ENCODE measurements at regions not wholly inside any gene's neighbourhood (a gene's known extent, or its start where the extent isn't known, plus 50 kb on each side); places are given as distances from the start of the nearest gene placed in this dataset.

DNA sequence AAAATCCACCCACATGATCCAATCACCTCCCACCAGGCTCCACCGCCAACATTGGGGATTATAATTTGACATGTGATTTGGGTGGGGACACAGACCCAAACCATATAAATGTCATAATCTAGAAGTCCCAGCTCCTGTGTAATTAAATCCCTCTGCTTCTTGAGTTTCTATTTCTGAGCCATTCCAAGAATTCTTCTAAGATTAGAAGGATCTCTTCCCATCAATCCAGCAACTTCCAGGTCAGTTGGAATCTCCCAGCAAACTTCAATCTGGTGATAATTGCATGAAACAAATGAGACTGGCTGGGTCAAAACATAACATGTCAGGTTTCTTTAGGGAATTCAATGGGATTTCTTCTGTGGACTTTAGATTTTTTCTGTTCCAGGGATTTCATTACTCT, 127.8 kb upstream of the CDH5 start:
- Mint-ChIP-seq H3K4me3 (no peak overlapping the region), H3K4me1 (no peaks in the 10 kb centered on the region), H3K27me3 (peaks cover 39% of the 10 kb centered on the region), H3K27ac (no peak overlapping the region), H3K36me3 (ENCODE audit: low read depth) (no peaks in the 10 kb centered on the region)
- no peaks in the 10 kb centered on the region for H3K9me3 ChIP-seq (ENCODE audit: control insufficient read depth, low read length, poor library complexity, severe bottlenecking)
- DNase-seq (no peak), ATAC-seq (no peak)

GRCh38 chr16:66236301-66236700, 130.2 kb upstream of the CDH5 start:
- no peaks in the 10 kb centered on the region for H3K9me3 ChIP-seq (ENCODE audit: control insufficient read depth, low read length, poor library complexity, severe bottlenecking)
- H3K36me3 Mint-ChIP-seq (ENCODE audit: low read depth), result no peaks in the 10 kb centered on the region
- H3K4me1 Mint-ChIP-seq, result no peaks in the 10 kb centered on the region
- no peak overlapping the region for H3K27ac Mint-ChIP-seq
- ATAC-seq, result no peak
- H3K4me3 Mint-ChIP-seq, result no peak overlapping the region
- peaks cover 49% of the 10 kb centered on the region for H3K27me3 Mint-ChIP-seq
- no peak for DNase-seq

- H3K27ac Mint-ChIP-seq, result no peak overlapping the region
These were observed 134.9 kb upstream of the CDH5 start for GRCh38 chr16:66231452-66232160.

DNA sequence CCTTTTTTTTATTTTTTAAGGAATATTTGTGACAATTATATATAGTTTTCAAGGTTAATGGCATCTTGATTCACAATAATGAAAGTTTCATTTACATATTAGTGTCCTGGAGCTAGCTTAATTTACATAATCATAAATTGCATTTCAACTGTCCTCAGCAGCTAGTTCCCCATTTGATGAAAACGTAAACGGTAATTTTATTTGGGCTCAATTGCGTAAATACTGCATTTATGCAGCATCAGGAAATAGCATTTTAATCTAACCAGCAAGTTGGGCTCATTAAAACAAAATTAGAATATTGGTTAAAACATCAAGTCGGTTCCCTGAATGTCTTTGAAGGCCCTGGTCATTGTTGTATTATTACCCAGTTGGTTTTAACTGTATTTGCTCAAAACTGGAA, 136.8 kb upstream of the CDH5 start:
- ATAC-seq (no peak), DNase-seq (no peak)
- H3K27me3 Mint-ChIP-seq, result peaks cover 68% of the 10 kb centered on the region
- no peaks in the 10 kb centered on the region for H3K9me3 ChIP-seq (ENCODE audit: control insufficient read depth, low read length, poor library complexity, severe bottlenecking)
- no peak overlapping the region for H3K4me3 Mint-ChIP-seq
- H3K4me1 Mint-ChIP-seq, result peaks cover 4% of the 10 kb centered on the region
- no peak overlapping the region for H3K27ac Mint-ChIP-seq
- peaks cover 5% of the 10 kb centered on the region for H3K36me3 Mint-ChIP-seq (ENCODE audit: low read depth)

More at GRCh38 chr16:66231452-66232160, 134.9 kb upstream of the CDH5 start:
- H3K36me3 Mint-ChIP-seq (ENCODE audit: low read depth), result peaks cover 5% of the 10 kb centered on the region
- no peak for ATAC-seq
- H3K9me3 ChIP-seq (ENCODE audit: control insufficient read depth, low read length, poor library complexity, severe bottlenecking), result no peaks in the 10 kb centered on the region
- H3K27me3 Mint-ChIP-seq, result peaks cover 70% of the 10 kb centered on the region
- DNase-seq, result no peak
- H3K4me3 Mint-ChIP-seq, result no peak overlapping the region
- H3K4me1 Mint-ChIP-seq, result peaks cover 4% of the 10 kb centered on the region

GRCh38 chr16:66228792-66229191, 137.7 kb upstream of the CDH5 start:
- no peak overlapping the region for H3K27ac Mint-ChIP-seq
- H3K4me3 Mint-ChIP-seq, result no peak overlapping the region
- H3K9me3 ChIP-seq (ENCODE audit: control insufficient read depth, low read length, poor library complexity, severe bottlenecking), result no peaks in the 10 kb centered on the region
- no peak for ATAC-seq
- H3K27me3 Mint-ChIP-seq, result peaks cover 59% of the 10 kb centered on the region
- H3K4me1 Mint-ChIP-seq, result peaks cover 4% of the 10 kb centered on the region
- no peak for DNase-seq
- peaks cover 5% of the 10 kb centered on the region for H3K36me3 Mint-ChIP-seq (ENCODE audit: low read depth)

GRCh38 chr16:66227766-66228530, 138.5 kb upstream of the CDH5 start:
- ATAC-seq (no peak), DNase-seq (no peak)
- H3K9me3 ChIP-seq (ENCODE audit: control insufficient read depth, low read length, poor library complexity, severe bottlenecking), result no peaks in the 10 kb centered on the region
- H3K4me3 Mint-ChIP-seq, result no peak overlapping the region
- no peak overlapping the region for H3K27ac Mint-ChIP-seq
- peaks cover 57% of the 10 kb centered on the region for H3K27me3 Mint-ChIP-seq
- H3K36me3 Mint-ChIP-seq (ENCODE audit: low read depth), result peaks cover 5% of the 10 kb centered on the region
- H3K4me1 Mint-ChIP-seq, result peaks cover 4% of the 10 kb centered on the region

DNA sequence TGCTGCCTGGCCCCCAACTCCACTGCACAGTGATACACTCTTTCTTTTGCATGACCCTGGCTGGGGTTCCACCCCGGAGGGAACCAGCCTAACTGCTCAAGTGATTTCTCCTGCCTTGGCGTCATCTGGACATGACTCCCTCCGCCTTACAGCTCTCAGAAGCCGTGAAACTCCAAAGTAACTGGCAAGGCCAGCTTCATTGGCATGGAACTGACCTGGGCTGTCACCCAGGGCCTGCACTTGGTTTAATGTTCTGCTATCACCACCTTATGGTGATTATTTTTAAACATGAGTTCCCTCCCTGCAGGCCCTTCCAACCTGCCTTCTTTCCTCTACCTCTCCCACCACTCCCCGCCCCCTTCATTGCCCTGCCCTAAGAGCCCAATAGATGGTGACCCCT, 139.7 kb upstream of the CDH5 start:
- Mint-ChIP-seq H3K27me3 (peaks cover 51% of the 10 kb centered on the region), H3K36me3 (ENCODE audit: low read depth) (peaks cover 5% of the 10 kb centered on the region), H3K4me3 (no peak overlapping the region), H3K4me1 (peaks cover 4% of the 10 kb centered on the region), H3K27ac (no peak overlapping the region)
- DNase-seq, result no peak
- no peaks in the 10 kb centered on the region for H3K9me3 ChIP-seq (ENCODE audit: control insufficient read depth, low read length, poor library complexity, severe bottlenecking)
- no peak for ATAC-seq

- ATAC-seq, result no peak
- Mint-ChIP-seq H3K36me3 (ENCODE audit: low read depth) (peaks cover 5% of the 10 kb centered on the region), H3K27me3 (peaks cover 44% of the 10 kb centered on the region), H3K4me1 (peaks cover 4% of the 10 kb centered on the region), H3K4me3 (no peak overlapping the region), H3K27ac (no peak overlapping the region)
- no peaks in the 10 kb centered on the region for H3K9me3 ChIP-seq (ENCODE audit: control insufficient read depth, low read length, poor library complexity, severe bottlenecking)
- DNase-seq, result no peak
These were observed 140.8 kb upstream of the CDH5 start for GRCh38 chr16:66225696-66226095.

DNA sequence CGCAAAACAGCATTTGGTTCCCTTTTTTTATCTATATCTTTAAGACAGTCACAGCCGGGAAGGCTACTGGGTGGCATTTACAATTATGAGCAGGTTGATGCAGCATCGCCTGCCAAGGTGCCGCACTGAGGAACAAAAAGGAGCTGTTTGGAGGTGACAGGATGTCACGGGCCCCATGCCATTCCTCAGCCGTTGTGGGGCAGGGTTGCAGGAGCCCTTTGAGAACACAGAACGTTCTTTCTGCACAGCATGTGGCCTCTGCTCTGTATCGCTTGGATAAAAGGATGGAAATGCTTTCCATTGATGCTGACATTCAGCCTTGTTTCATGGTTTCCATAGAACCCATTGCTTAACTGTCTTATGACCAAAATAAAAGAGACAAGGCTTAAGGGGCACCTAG, 141.9 kb upstream of the CDH5 start:
- Mint-ChIP-seq H3K36me3 (ENCODE audit: low read depth) (peaks cover 5% of the 10 kb centered on the region), H3K4me1 (peaks cover 4% of the 10 kb centered on the region), H3K27me3 (peaks cover 46% of the 10 kb centered on the region), H3K27ac (no peak overlapping the region), H3K4me3 (no peak overlapping the region)
- DNase-seq, result no peak
- ATAC-seq, result no peak
- no peaks in the 10 kb centered on the region for H3K9me3 ChIP-seq (ENCODE audit: control insufficient read depth, low read length, poor library complexity, severe bottlenecking)

DNA sequence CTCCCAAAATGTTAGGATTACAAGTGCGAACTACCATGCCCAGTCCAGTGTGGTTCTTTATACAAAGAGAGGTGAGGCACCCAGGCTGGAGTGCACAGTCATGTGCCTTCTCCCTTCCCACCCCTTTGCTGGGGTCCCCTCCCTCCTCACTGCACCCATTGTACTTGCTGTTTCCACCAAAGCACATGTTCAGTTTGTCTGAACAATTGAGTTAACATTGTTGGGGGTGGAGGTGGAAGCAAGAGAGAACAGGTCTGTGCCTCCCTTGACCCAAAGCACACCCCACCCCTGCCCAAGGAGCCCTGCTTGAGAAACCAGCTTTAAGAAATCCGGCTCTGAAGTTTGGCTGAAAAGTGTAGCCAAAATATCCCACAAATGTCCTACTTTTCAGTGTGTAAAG, 142.3 kb upstream of the CDH5 start:
- Mint-ChIP-seq H3K27ac (no peak overlapping the region), H3K27me3 (peaks cover 49% of the 10 kb centered on the region), H3K36me3 (ENCODE audit: low read depth) (peaks cover 4% of the 10 kb centered on the region), H3K4me3 (no peak overlapping the region), H3K4me1 (peaks cover 3% of the 10 kb centered on the region)
- ATAC-seq (no peak), DNase-seq (no peak)
- H3K9me3 ChIP-seq (ENCODE audit: control insufficient read depth, low read length, poor library complexity, severe bottlenecking), result no peaks in the 10 kb centered on the region

GRCh38 chr16:66223176-66223780, 143.2 kb upstream of the CDH5 start:
- H3K27ac Mint-ChIP-seq, result no peak overlapping the region
- DNase-seq (no peak), ATAC-seq (no peak)
- no peaks in the 10 kb centered on the region for H3K9me3 ChIP-seq (ENCODE audit: control insufficient read depth, low read length, poor library complexity, severe bottlenecking)
- peaks cover under 1% of the 10 kb centered on the region for H3K36me3 Mint-ChIP-seq (ENCODE audit: low read depth)
- no peak overlapping the region for H3K4me3 Mint-ChIP-seq
- H3K4me1 Mint-ChIP-seq, result no peaks in the 10 kb centered on the region
- H3K27me3 Mint-ChIP-seq, result peaks cover 46% of the 10 kb centered on the region

DNA sequence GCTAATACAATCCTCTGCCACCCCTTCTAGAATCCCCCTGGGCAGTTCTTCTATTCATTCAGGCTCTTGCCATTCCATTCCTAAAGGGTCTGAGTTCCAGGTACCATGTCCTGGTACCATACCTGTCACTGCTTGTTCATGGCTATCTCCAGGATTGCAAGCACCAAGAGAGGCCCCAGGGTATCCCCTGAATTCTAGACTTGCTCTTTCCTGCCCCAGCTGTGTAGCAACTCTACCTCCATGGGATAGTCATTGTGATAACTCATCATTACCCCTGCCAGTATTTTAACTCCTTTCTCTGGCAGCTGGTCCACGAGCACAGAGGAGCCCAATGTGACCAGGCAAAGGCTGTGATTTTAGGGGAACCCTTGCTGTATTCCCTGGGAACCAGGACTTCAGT, 143.7 kb upstream of the CDH5 start:
- no peaks in the 10 kb centered on the region for H3K4me1 Mint-ChIP-seq
- H3K27ac Mint-ChIP-seq, result no peak overlapping the region
- DNase-seq (no peak), ATAC-seq (no peak)
- peaks cover 45% of the 10 kb centered on the region for H3K27me3 Mint-ChIP-seq
- no peak overlapping the region for H3K4me3 Mint-ChIP-seq
- no peaks in the 10 kb centered on the region for H3K36me3 Mint-ChIP-seq (ENCODE audit: low read depth)
- H3K9me3 ChIP-seq (ENCODE audit: control insufficient read depth, low read length, poor library complexity, severe bottlenecking), result no peaks in the 10 kb centered on the region

DNA sequence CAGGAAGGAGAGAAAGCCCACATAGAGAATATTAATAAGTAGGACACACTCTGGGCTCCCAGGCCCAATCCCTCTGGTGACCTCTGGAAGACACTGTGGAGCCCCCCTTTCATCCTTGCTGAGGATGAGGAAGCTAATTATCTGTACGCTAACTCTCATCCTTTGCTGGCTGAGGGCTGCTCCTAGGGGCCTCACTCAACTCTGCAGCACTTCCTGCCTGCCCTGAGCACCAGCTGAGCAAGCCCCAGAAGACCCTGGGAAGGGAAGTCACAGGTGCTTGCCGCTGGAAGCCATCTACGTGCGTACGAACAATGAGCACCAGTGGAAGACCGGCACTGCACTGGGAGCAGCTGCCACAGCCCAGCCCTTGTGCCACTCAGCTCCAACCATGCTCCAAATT, 145.8 kb upstream of the CDH5 start:
- Mint-ChIP-seq H3K27me3 (peaks cover 43% of the 10 kb centered on the region), H3K27ac (no peak overlapping the region), H3K4me1 (no peaks in the 10 kb centered on the region), H3K4me3 (no peak overlapping the region), H3K36me3 (ENCODE audit: low read depth) (no peaks in the 10 kb centered on the region)
- DNase-seq (no peak), ATAC-seq (no peak)
- no peaks in the 10 kb centered on the region for H3K9me3 ChIP-seq (ENCODE audit: control insufficient read depth, low read length, poor library complexity, severe bottlenecking)
